ENCODE measurements at regions not wholly inside any gene's neighbourhood (a gene's known extent, or its start where the extent isn't known, plus 50 kb on each side); places are given as distances from the start of the nearest gene placed in this dataset.

DNA sequence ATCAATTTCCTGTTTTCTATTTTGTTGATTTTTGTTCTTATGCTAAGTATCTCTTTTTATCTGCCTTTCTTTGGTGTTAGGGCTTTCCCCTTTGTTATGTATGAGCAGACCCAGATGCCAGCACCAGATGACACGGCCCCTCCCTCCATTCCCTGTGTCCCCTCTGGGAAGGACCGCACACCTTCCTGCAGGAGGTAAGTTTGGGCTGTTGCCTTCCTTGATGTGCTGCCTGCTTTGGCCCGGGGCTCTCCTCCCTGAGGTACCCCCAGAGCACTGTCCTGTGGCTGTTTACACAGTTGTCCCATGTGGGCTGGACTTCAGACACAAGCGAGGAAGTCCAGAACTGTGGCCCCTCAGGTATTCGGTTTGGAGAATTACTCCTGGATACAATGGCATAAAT is 343.8 kb upstream of the IRX1 start:
- intact Hi-C loops (cut with micrococcal nuclease), result no loop called here
- 14% methylated on average over 1 of the region's 5 CpGs for WGBS (ENCODE audit: insufficient coverage)
- ATAC-seq (ENCODE audit: low read depth) (no peak), DNase-seq (no peak)
- Histone ChIP-seq H4K20me1 (ENCODE audit: control insufficient read depth, insufficient read depth, low read length, poor library complexity, severe bottlenecking) (no peaks in the 10 kb centered on the region), H3K4me3 (ENCODE audit: control extremely low read depth in 1 of 5, extremely low read depth in 1 of 5, insufficient read depth in 1 of 5, low read depth in 2 of 5, low read length in 4 of 5) (no peak overlapping the region), H2AFZ (ENCODE audit: insufficient read depth, low read depth, low read length, poor library complexity, severe bottlenecking) (no peak overlapping the region), H3K27ac (ENCODE audit: low read length in 2 of 2) (no peak overlapping the region), H3K36me3 (replicated peaks in 1 of 2; ENCODE audit: control extremely low read depth in 1 of 2, control insufficient read depth in 1 of 2, extremely low read depth in 1 of 2, insufficient read depth in 2 of 2, low read length in 1 of 2) (no peaks in the 10 kb centered on the region), H3K9me3 (ENCODE audit: control extremely low read depth in 1 of 3, control insufficient read depth in 2 of 3, insufficient read depth in 1 of 3, low read length in 2 of 3) (peaks cover 0 to 8% (median 0%) of the 10 kb centered on the region in 3 donors), H3K9ac (ENCODE audit: low read length) (no peak overlapping the region), H3K79me2 (ENCODE audit: control insufficient read depth, insufficient read depth, low read length) (no peaks in the 10 kb centered on the region), H3K4me2 (replicated peaks; ENCODE audit: low read depth, low read length, poor library complexity, severe bottlenecking) (no peak overlapping the region), H3K4me1 (ENCODE audit: control insufficient read depth in 2 of 2, insufficient read depth in 2 of 2, low read length in 2 of 2) (no peaks in the 10 kb centered on the region), H3K27me3 (replicated peaks in 1 of 4; ENCODE audit: control extremely low read depth in 1 of 4, control insufficient read depth in 3 of 4, insufficient read depth in 4 of 4, low read length in 3 of 4) (no peaks in the 10 kb centered on the region)
- Mint-ChIP-seq H3K27me3 (no peaks in the 10 kb centered on the region), H3K4me1 (no peaks in the 10 kb centered on the region), H3K27ac (no peak overlapping the region), H3K9me3 (ENCODE audit: insufficient read depth) (no peaks in the 10 kb centered on the region), H3K4me3 (no peak overlapping the region)
- POLR2A ChIA-PET, result no interaction called here
- CTCF ChIA-PET, result no interaction called here
- no peak for TF ChIP-seq EZH2 (IDR thresholded peaks at IDR 0.05; ENCODE audit: borderline replicate concordance, insufficient read depth, low read depth, low read length, poor library complexity, severe bottlenecking)
- TF ChIP-seq, protein P1, sequence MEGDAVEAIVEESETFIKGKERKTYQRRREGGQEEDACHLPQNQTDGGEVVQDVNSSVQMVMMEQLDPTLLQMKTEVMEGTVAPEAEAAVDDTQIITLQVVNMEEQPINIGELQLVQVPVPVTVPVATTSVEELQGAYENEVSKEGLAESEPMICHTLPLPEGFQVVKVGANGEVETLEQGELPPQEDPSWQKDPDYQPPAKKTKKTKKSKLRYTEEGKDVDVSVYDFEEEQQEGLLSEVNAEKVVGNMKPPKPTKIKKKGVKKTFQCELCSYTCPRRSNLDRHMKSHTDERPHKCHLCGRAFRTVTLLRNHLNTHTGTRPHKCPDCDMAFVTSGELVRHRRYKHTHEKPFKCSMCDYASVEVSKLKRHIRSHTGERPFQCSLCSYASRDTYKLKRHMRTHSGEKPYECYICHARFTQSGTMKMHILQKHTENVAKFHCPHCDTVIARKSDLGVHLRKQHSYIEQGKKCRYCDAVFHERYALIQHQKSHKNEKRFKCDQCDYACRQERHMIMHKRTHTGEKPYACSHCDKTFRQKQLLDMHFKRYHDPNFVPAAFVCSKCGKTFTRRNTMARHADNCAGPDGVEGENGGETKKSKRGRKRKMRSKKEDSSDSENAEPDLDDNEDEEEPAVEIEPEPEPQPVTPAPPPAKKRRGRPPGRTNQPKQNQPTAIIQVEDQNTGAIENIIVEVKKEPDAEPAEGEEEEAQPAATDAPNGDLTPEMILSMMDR (IDR thresholded peaks at IDR 0.05), result no peak

DNA sequence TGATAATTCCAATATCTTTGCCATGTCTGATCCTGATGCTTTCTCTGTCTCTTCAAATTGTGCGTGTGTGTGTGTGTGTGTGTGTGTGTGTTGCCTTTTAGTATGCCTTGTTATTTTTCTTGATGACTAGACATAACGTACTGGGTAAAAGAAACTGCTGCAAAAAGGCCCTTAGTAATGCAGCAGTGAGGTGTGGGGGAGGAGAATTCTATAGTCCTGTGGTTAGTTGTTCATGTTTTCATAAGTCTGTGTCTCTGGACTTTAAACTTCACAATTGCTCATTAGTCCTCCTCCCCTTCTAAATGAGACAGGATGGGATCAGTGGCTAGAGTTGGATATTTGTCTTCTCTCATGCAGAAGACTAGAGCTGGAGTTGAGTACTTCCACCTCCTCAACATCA is 346.2 kb upstream of the IRX1 start:
- Mint-ChIP-seq H3K27me3 (no peaks in the 10 kb centered on the region), H3K4me1 (no peaks in the 10 kb centered on the region), H3K4me3 (no peak overlapping the region), H3K27ac (no peak overlapping the region), H3K9me3 (ENCODE audit: insufficient read depth) (peaks cover 2% of the 10 kb centered on the region)
- no CpG with 5 or more reads among the region's 2 CpGs for WGBS (ENCODE audit: insufficient coverage)
- no peak overlapping the region for H3K9ac ChIP-seq (ENCODE audit: low read length)
- POLR2A ChIA-PET, result no interaction called here
- H2AFZ ChIP-seq (ENCODE audit: insufficient read depth, low read depth, low read length, poor library complexity, severe bottlenecking), result no peak overlapping the region
- intact Hi-C loops (cut with micrococcal nuclease), result no loop called here
- CTCF ChIA-PET, result no interaction called here
- no peaks in the 10 kb centered on the region for H3K27me3 ChIP-seq (replicated peaks in 1 of 4; ENCODE audit: control extremely low read depth in 1 of 4, control insufficient read depth in 3 of 4, insufficient read depth in 4 of 4, low read length in 3 of 4)
- peaks cover 0 to 8% (median 0%) of the 10 kb centered on the region in 3 donors for H3K9me3 ChIP-seq (ENCODE audit: control extremely low read depth in 1 of 3, control insufficient read depth in 2 of 3, insufficient read depth in 1 of 3, low read length in 2 of 3)
- no peak for DNase-seq
- no peaks in the 10 kb centered on the region for H3K79me2 ChIP-seq (ENCODE audit: control insufficient read depth, insufficient read depth, low read length)
- no peak overlapping the region for H3K4me3 ChIP-seq (ENCODE audit: control extremely low read depth in 1 of 5, extremely low read depth in 1 of 5, insufficient read depth in 1 of 5, low read depth in 2 of 5, low read length in 4 of 5)
- no peak for ATAC-seq (ENCODE audit: low read depth)
- H3K27ac ChIP-seq (ENCODE audit: low read length in 2 of 2), result no peak overlapping the region
- no peaks in the 10 kb centered on the region for H4K20me1 ChIP-seq (ENCODE audit: control insufficient read depth, insufficient read depth, low read length, poor library complexity, severe bottlenecking)
- no peaks in the 10 kb centered on the region for H3K4me1 ChIP-seq (ENCODE audit: control insufficient read depth in 2 of 2, insufficient read depth in 2 of 2, low read length in 2 of 2)
- no peak overlapping the region for H3K4me2 ChIP-seq (replicated peaks; ENCODE audit: low read depth, low read length, poor library complexity, severe bottlenecking)
- no peak for TF ChIP-seq EZH2 (IDR thresholded peaks at IDR 0.05; ENCODE audit: borderline replicate concordance, insufficient read depth, low read depth, low read length, poor library complexity, severe bottlenecking)
- TF ChIP-seq, protein P1 (IDR thresholded peaks at IDR 0.05), result no peak
- H3K36me3 ChIP-seq (replicated peaks in 1 of 2; ENCODE audit: control extremely low read depth in 1 of 2, control insufficient read depth in 1 of 2, extremely low read depth in 1 of 2, insufficient read depth in 2 of 2, low read length in 1 of 2), result no peaks in the 10 kb centered on the region
